WTC11 (cell line): ENCODE measurements at regions not wholly inside any gene's neighbourhood (a gene's known extent, or its start where the extent isn't known, plus 50 kb on each side); places are given as distances from the start of the nearest gene placed in this dataset.

Source experiments
- ATAC-seq: fragments of 200-7000 bp; cut with Tn5 transposase; 2 replicates; pipeline ENCODE4 v1.10.0; 2021; ENCODE audit warnings: mild to moderate bottlenecking, moderate library complexity
- CTCF ChIA-PET: fragments of 300-600 bp; sonication (Branson Sonifier 250); formaldehyde crosslinking; loops from one replicate; lab custom pipeline; 2021; ENCODE audit warnings: antibody characterized with exemption; lab: Charles Lee
- POLR2A ChIA-PET: fragments of 350-600 bp; sonication (Branson Sonifier 250); formaldehyde crosslinking; loops from one replicate; lab custom pipeline; 2021; ENCODE audit warnings: antibody characterized with exemption; lab: Charles Lee
- DNase-seq: peaks from one replicate; pipeline ENCODE4 v3.0.0; 2021; ENCODE audit warnings: low spot score
- H3K27ac Mint-ChIP-seq: 2 replicates; pipeline ENCODE4 v1.8.0; 2021; ENCODE audit warnings: mixed read lengths
- H3K27me3 Mint-ChIP-seq: 2 replicates; pipeline ENCODE4 v1.8.0; 2021; ENCODE audit warnings: low read depth, mild to moderate bottlenecking, moderate library complexity, mixed read lengths
- H3K36me3 Mint-ChIP-seq: 2 replicates; pipeline ENCODE4 v1.8.0; 2021; ENCODE audit warnings: mixed read lengths
- H3K4me1 Mint-ChIP-seq: 2 replicates; pipeline ENCODE4 v1.8.0; 2022; ENCODE audit warnings: mixed read lengths
- H3K4me3 Mint-ChIP-seq: 2 replicates; pipeline ENCODE4 v1.8.0; 2021; ENCODE audit warnings: mild to moderate bottlenecking, moderate library complexity, mixed read lengths
- H3K9me3 Mint-ChIP-seq: 2 replicates; pipeline ENCODE4 v1.8.0; 2021; ENCODE audit warnings: mixed read lengths
- ATF3 ChIP-seq: sonication (generic); formaldehyde crosslinking; conservative IDR thresholded peaks from 2 replicates; pipeline ENCODE4 v1.8.1; 2022; ENCODE audit warnings: mild to moderate bottlenecking, missing genetic modification reagents
- ATF6 ChIP-seq: sonication (generic); formaldehyde crosslinking; IDR thresholded peaks from 2 replicates; pipeline ENCODE4 v1.8.1; 2023; ENCODE audit warnings: mild to moderate bottlenecking, missing genetic modification reagents
- EMX1 ChIP-seq: fragments of 250-450 bp; sonication (Bioruptor Pico); IDR thresholded peaks from 2 replicates; pipeline ENCODE4 v1.8.0; 2021; ENCODE audit warnings: mild to moderate bottlenecking
- ETV6 ChIP-seq: sonication (generic); formaldehyde crosslinking; IDR thresholded peaks from 2 replicates; pipeline ENCODE4 v1.8.1; 2022; ENCODE audit warnings: mild to moderate bottlenecking, missing genetic modification reagents
- FOXJ3 ChIP-seq: sonication (generic); formaldehyde crosslinking; IDR thresholded peaks from 2 replicates; pipeline ENCODE4 v1.9.0; 2021; ENCODE audit warnings: missing genetic modification reagents, mild to moderate bottlenecking, borderline replicate concordance
- HMGA2 ChIP-seq: fragments of 250-450 bp; sonication (Bioruptor Pico); IDR thresholded peaks from 2 replicates; pipeline ENCODE4 v1.4.0; 2021; ENCODE audit warnings: mild to moderate bottlenecking, moderate library complexity
- JUN ChIP-seq: sonication (generic); formaldehyde crosslinking; IDR thresholded peaks from 2 replicates; pipeline ENCODE4 v1.8.0; 2023; ENCODE audit warnings: mild to moderate bottlenecking, missing genetic modification reagents
- KAT7 ChIP-seq: sonication (generic); formaldehyde crosslinking; IDR thresholded peaks from 2 replicates; pipeline ENCODE4 v1.8.1; 2023; ENCODE audit warnings: missing genetic modification reagents, mild to moderate bottlenecking, borderline replicate concordance
- MYBL2 ChIP-seq: sonication (generic); formaldehyde crosslinking; IDR thresholded peaks from 2 replicates; pipeline ENCODE4 v1.8.1; 2023; ENCODE audit warnings: mild to moderate bottlenecking, moderate library complexity, missing genetic modification reagents
- NR1H2 ChIP-seq: sonication (generic); formaldehyde crosslinking; IDR thresholded peaks from 2 replicates; pipeline ENCODE4 v1.9.0; 2021; ENCODE audit warnings: mild to moderate bottlenecking, moderate library complexity, missing genetic modification reagents
- NR2C2 ChIP-seq: sonication (generic); formaldehyde crosslinking; IDR thresholded peaks from 2 replicates; pipeline ENCODE4 v1.8.0; 2022; ENCODE audit warnings: mild to moderate bottlenecking, missing genetic modification reagents
- OVOL2 ChIP-seq: fragments of 250-450 bp; sonication (Bioruptor Pico); IDR thresholded peaks from 2 replicates; pipeline ENCODE4 v1.9.0; 2021; ENCODE audit warnings: mild to moderate bottlenecking, borderline replicate concordance
- PREB ChIP-seq: sonication (generic); formaldehyde crosslinking; IDR thresholded peaks from 2 replicates; pipeline ENCODE4 v1.8.1; 2022; ENCODE audit warnings: mild to moderate bottlenecking, missing genetic modification reagents, moderate library complexity, borderline replicate concordance
- SP1 ChIP-seq: sonication (generic); formaldehyde crosslinking; conservative IDR thresholded peaks from 2 replicates; pipeline ENCODE4 v1.8.1; 2022; ENCODE audit warnings: missing genetic modification reagents
- TEAD4 ChIP-seq: sonication (generic); formaldehyde crosslinking; IDR thresholded peaks from 2 replicates; pipeline ENCODE4 v1.8.0; 2022; ENCODE audit warnings: mild to moderate bottlenecking, missing genetic modification reagents
- USF1 ChIP-seq: sonication (generic); formaldehyde crosslinking; IDR thresholded peaks from 2 replicates; pipeline ENCODE4 v1.8.0; 2022; ENCODE audit warnings: mild to moderate bottlenecking, missing genetic modification reagents
- ZBTB21 ChIP-seq: sonication (generic); formaldehyde crosslinking; IDR thresholded peaks from 2 replicates; pipeline ENCODE4 v1.8.1; 2023; ENCODE audit warnings: mild to moderate bottlenecking, missing genetic modification reagents, borderline replicate concordance
- ZNF232 ChIP-seq: sonication (generic); formaldehyde crosslinking; IDR thresholded peaks from 2 replicates; pipeline ENCODE4 v1.8.0; 2022; ENCODE audit warnings: mild to moderate bottlenecking, missing genetic modification reagents
- ZNF263 ChIP-seq: sonication (generic); formaldehyde crosslinking; IDR thresholded peaks from 2 replicates; pipeline ENCODE4 v1.8.1; 2022; ENCODE audit warnings: low read depth, mild to moderate bottlenecking, moderate library complexity, missing genetic modification reagents
- ZNF396 ChIP-seq: fragments of 250-450 bp; sonication (Bioruptor Pico); IDR thresholded peaks from 2 replicates; pipeline ENCODE4 v1.8.0; 2021; ENCODE audit warnings: mild to moderate bottlenecking, moderate library complexity, borderline replicate concordance
- ZNF512 ChIP-seq: sonication (generic); formaldehyde crosslinking; IDR thresholded peaks from 2 replicates; pipeline ENCODE4 v1.8.1; 2022; ENCODE audit warnings: missing genetic modification reagents, borderline replicate concordance
- ZNF671 ChIP-seq: fragments of 250-450 bp; sonication (Bioruptor Pico); IDR thresholded peaks from 2 replicates; pipeline ENCODE4 v1.8.0; 2021; ENCODE audit warnings: mild to moderate bottlenecking

GRCh38 chrX:51047950-51048349 is 137.4 kb downstream of the BMP15 start:
- Mint-ChIP-seq H3K36me3 (no peaks in the 10 kb centered on the region), H3K27ac (no peak overlapping the region), H3K27me3 (no peaks in the 10 kb centered on the region), H3K4me3 (no peak overlapping the region), H3K9me3 (no peaks in the 10 kb centered on the region), H3K4me1 (peaks cover 7% of the 10 kb centered on the region; the same call in 1 of the 2 replicates)
- TF ChIP-seq MYBL2 (CRISPR knock-in tag) = no peak
- TF ChIP-seq NR1H2 (CRISPR knock-in tag) = no peak
- ATAC-seq (peak; percentile 36), DNase-seq (no peak)
- CTCF ChIA-PET = interaction anchor here (0.8 to 1.5 kb wide), 3 partner anchors 60 to 356 kb away, joined by 3 to 4 read pairs (median 4); no protein-coding TSS in a partner anchor
- POLR2A ChIA-PET = no interaction called here

- DNase-seq = no peak
- H3K9me3 Mint-ChIP-seq = peaks cover under 1% of the 10 kb centered on the region; the same call in 1 of the 2 replicates
- no peaks in the 10 kb centered on the region for H3K36me3 Mint-ChIP-seq
- no peak overlapping the region for H3K4me3 Mint-ChIP-seq
- no peak for TF ChIP-seq ZNF396 (CRISPR knock-in tag)
- TF ChIP-seq USF1 (CRISPR knock-in tag) = no peak
- TF ChIP-seq SP1 (CRISPR knock-in tag) = no peak
- TF ChIP-seq ZNF512 (CRISPR knock-in tag) = no peak
- no peak for TF ChIP-seq HMGA2 (CRISPR knock-in tag)
- no peak for TF ChIP-seq ATF3 (CRISPR knock-in tag)
- no peak for TF ChIP-seq ETV6 (CRISPR knock-in tag)
- no peak for TF ChIP-seq ATF6 (CRISPR knock-in tag)
- no peak for TF ChIP-seq TEAD4 (CRISPR knock-in tag)
- no peak for TF ChIP-seq ZNF232 (CRISPR knock-in tag)
- TF ChIP-seq PREB (CRISPR knock-in tag) = no peak
- no peak for TF ChIP-seq ZBTB21 (CRISPR knock-in tag)
- no peak for TF ChIP-seq ZNF671 (CRISPR knock-in tag)
- no peak for TF ChIP-seq NR2C2 (CRISPR knock-in tag)
- TF ChIP-seq JUN (CRISPR knock-in tag) = no peak
- TF ChIP-seq EMX1 (CRISPR knock-in tag) = no peak
- no peak for TF ChIP-seq ZNF263 (CRISPR knock-in tag)
- TF ChIP-seq OVOL2 (CRISPR knock-in tag) = no peak
- TF ChIP-seq KAT7 (CRISPR knock-in tag) = no peak
- TF ChIP-seq FOXJ3 (CRISPR knock-in tag) = no peak
- no peak overlapping the region for H3K27ac Mint-ChIP-seq
- no peaks in the 10 kb centered on the region for H3K4me1 Mint-ChIP-seq
- ChIA-PET POLR2A (no interaction called here), CTCF (no interaction called here)
- H3K27me3 Mint-ChIP-seq = no peaks in the 10 kb centered on the region
- ATAC-seq = no peak
These were observed 143.2 kb downstream of the BMP15 start for GRCh38 chrX:51053741-51054140.
